Ishikawa (cell line): ENCODE measurements at regions not wholly inside any gene's neighbourhood (a gene's known extent, or its start where the extent isn't known, plus 50 kb on each side); places are given as distances from the start of the nearest gene placed in this dataset.

Experiments
- CEBPB ChIP-seq: IDR thresholded peaks from 2 replicates; pipeline ENCODE4 v1.6.1; 2012
- EGR1 ChIP-seq: IDR thresholded peaks from 2 replicates; pipeline ENCODE4 v1.6.1; 2012
- EP300 ChIP-seq: IDR thresholded peaks from 2 replicates; pipeline ENCODE4 v1.6.1; 2012; ENCODE audit warnings: borderline replicate concordance
- RAD21 ChIP-seq: IDR thresholded peaks from 2 replicates; pipeline ENCODE4 v1.6.1; 2012; ENCODE audit warnings: low read depth
- TAF1 ChIP-seq: IDR thresholded peaks from 2 replicates; pipeline ENCODE4 v1.6.1; 2012; ENCODE audit warnings: low read depth, mild to moderate bottlenecking
- TCF12 ChIP-seq: IDR thresholded peaks from 2 replicates; pipeline ENCODE4 v1.6.1; 2012; ENCODE audit warnings: low read depth
- TF ChIP-seq, protein P1 (sequence below): IDR thresholded peaks from 2 replicates; pipeline ENCODE4 v1.6.1; 2012

DNA sequence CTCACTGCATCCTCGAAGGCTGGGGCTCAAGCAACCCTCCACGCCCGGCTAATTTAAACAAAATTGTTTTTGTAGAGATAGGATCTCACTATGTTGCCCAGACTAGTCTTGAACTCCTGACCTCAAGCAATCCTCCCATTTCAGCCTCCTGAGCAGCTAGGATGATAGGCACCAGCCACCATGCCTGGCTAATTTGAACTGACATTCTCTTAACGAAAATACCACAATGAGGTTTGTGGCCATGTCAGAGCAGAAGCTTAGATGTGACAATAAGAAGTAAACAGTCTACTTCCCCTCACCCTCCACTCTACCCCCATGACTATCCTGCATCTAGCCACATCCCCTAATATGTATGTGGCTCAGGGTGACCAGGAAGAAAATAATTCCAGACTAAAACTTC is 74.8 kb upstream of the PLCB4 start:
- TF ChIP-seq TAF1 (no peak), EGR1 (no peak), TCF12 (no peak), EP300 (no peak), CEBPB (no peak), RAD21 (no peak)
- TF ChIP-seq, protein P1, sequence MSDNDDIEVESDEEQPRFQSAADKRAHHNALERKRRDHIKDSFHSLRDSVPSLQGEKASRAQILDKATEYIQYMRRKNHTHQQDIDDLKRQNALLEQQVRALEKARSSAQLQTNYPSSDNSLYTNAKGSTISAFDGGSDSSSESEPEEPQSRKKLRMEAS: no peak
